HG02642 (cell line): ENCODE measurements at regions not wholly inside any gene's neighbourhood (a gene's known extent, or its start where the extent isn't known, plus 50 kb on each side); places are given as distances from the start of the nearest gene placed in this dataset.
"Not testable (repeated sequence)": the region's sequence is repeated elsewhere in the genome, so short reads cannot be mapped to it uniquely, and the experiment has no call there.

Source experiments
- ATAC-seq: cut with Tn5 transposase; IDR thresholded peaks from one replicate; pipeline ENCODE4 v1.9.1; 2021; ENCODE audit warnings: mild to moderate bottlenecking; ENCODE audit not compliant: unreplicated experiment, poor library complexity

GRCh38 chr2:126952216-126952615, 53.5 kb downstream of the TEX51 start:
- no peak for ATAC-seq

GRCh38 chr2:126953483-126953882, 54.8 kb downstream of the TEX51 start:
- ATAC-seq = no peak

GRCh38 chr2:126954831-126955230, 56.1 kb downstream of the TEX51 start:
- ATAC-seq = no peak

- not testable (repeated sequence) for ATAC-seq
Measured at GRCh38 chr2:126956773-126957172, 58.1 kb downstream of the TEX51 start.

- no peak for ATAC-seq
Measured at GRCh38 chr2:126963390-126963789, 64.7 kb downstream of the TEX51 start.

GRCh38 chr2:126966601-126967000, 67.9 kb downstream of the TEX51 start:
- ATAC-seq = no peak

GRCh38 chr2:126970583-126970982, 71.9 kb downstream of the TEX51 start:
- ATAC-seq = no peak

- no peak for ATAC-seq
Measured at GRCh38 chr2:126971162-126971480, 72.4 kb downstream of the TEX51 start.

- ATAC-seq = peak; percentile 95
Measured at GRCh38 chr2:126971481-126972278, 73.0 kb downstream of the TEX51 start.

GRCh38 chr2:126972279-126972626, 73.6 kb downstream of the TEX51 start:
- no peak for ATAC-seq

GRCh38 chr2:126973745-126974144, 75.1 kb downstream of the TEX51 start:
- ATAC-seq = no peak

- no peak for ATAC-seq
Measured at GRCh38 chr2:126975671-126976655, 77.3 kb downstream of the TEX51 start.

GRCh38 chr2:126976721-126977328, 78.1 kb downstream of the TEX51 start:
- no peak for ATAC-seq

GRCh38 chr2:126978333-126978732, 79.6 kb downstream of the TEX51 start:
- no peak for ATAC-seq

- ATAC-seq = no peak
Measured at GRCh38 chr2:126979039-126980003, 80.6 kb downstream of the TEX51 start.

GRCh38 chr2:126981476-126981875, 82.8 kb downstream of the TEX51 start:
- ATAC-seq = no peak

GRCh38 chr2:126982935-126983334, 84.2 kb downstream of the TEX51 start:
- ATAC-seq = no peak

GRCh38 chr2:126986631-126987187, 88.0 kb downstream of the TEX51 start:
- no peak for ATAC-seq

- no peak for ATAC-seq
Measured at GRCh38 chr2:126988482-126988881, 89.8 kb downstream of the TEX51 start.

- not testable (repeated sequence) for ATAC-seq
Measured at GRCh38 chr2:126989064-126989463, 90.4 kb downstream of the TEX51 start.
